ENCODE measurements at regions not wholly inside any gene's neighbourhood (a gene's known extent, or its start where the extent isn't known, plus 50 kb on each side); places are given as distances from the start of the nearest gene placed in this dataset.

DNA sequence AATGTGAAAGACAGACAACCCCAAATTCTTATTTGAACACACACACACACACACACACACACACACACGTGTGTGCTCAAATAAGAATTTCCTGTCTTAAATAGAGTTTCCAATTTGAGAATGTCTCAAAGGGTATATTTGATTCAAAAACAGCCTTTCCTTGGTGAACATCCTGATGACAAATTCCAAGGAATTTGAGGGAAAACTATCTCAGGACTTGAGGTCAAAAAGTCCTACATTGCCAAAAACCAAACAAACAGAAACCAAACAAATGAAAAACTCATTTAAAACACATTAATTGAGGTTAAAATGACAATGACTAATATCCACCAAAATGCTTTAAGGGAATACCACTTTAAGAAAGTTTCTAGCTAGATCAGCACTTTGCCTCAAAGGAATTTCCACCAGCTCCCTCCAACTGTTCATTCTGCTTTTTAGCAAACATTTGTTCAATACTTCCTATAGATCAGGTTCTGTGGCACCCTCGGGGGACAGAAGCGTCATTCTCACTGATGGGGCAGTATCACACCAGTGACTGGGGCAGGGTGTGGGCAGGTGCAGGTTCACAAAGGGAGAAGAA, 232.1 kb upstream of the TRIB2 start:
- TF ChIP-seq, protein P1, sequence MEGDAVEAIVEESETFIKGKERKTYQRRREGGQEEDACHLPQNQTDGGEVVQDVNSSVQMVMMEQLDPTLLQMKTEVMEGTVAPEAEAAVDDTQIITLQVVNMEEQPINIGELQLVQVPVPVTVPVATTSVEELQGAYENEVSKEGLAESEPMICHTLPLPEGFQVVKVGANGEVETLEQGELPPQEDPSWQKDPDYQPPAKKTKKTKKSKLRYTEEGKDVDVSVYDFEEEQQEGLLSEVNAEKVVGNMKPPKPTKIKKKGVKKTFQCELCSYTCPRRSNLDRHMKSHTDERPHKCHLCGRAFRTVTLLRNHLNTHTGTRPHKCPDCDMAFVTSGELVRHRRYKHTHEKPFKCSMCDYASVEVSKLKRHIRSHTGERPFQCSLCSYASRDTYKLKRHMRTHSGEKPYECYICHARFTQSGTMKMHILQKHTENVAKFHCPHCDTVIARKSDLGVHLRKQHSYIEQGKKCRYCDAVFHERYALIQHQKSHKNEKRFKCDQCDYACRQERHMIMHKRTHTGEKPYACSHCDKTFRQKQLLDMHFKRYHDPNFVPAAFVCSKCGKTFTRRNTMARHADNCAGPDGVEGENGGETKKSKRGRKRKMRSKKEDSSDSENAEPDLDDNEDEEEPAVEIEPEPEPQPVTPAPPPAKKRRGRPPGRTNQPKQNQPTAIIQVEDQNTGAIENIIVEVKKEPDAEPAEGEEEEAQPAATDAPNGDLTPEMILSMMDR (IDR thresholded peaks at IDR 0.05): no peak
- TF ChIP-seq POLR2A (IDR thresholded peaks at IDR 0.05): no peak
- TF ChIP-seq POLR2AphosphoS5 (IDR thresholded peaks at IDR 0.05): no peak
- no peak for TF ChIP-seq EP300 (IDR thresholded peaks at IDR 0.05)

All from suprapubic skin (tissue), 4 donors.